Erythroblast (primary cell): ENCODE measurements at regions not wholly inside any gene's neighbourhood (a gene's known extent, or its start where the extent isn't known, plus 50 kb on each side); places are given as distances from the start of the nearest gene placed in this dataset.

Source experiments
- GATA1 ChIP-seq: IDR thresholded peaks from 2 replicates; pipeline ENCODE4 v1.6.1; 2011; ENCODE audit warnings: low read depth, mild to moderate bottlenecking, control low read depth, low read length, moderate library complexity
- POLR2A ChIP-seq: IDR thresholded peaks from 2 replicates; pipeline ENCODE4 v1.6.1; 2011; ENCODE audit warnings: mild to moderate bottlenecking, low read length

DNA sequence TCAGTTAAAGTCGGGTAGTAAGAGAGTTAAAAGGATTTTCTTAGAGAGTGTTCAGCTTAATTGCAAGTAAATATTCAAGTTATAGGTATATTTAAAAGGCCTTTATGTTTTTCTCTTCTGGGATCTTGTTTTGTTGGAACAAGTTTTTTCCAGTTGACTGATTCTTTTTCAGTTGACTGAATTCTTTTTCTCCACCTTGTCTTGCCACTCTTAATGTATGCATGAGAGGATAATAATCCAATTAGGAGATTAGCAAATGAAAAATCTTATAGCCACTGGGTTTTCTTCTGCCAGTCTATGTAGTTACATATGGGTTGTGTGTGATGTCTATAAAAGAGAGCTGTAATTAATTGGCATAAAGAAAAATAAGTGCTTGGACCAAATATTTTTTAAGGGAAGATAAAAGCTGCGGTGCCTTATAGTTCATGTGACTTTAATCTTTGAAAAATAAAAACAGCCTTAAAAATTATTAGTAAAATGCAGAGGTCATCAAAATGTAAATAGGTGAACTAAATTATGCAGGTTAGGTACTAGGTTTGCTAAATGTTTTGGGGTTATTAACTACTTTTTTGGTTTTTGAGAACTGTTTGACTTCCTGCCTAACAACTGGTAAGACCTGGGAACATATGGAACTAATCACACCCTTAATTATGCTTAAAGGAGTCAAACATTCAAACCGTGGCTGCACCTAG lies 367.2 kb downstream of the HTR1B start:
- no peak for TF ChIP-seq POLR2A
- no peak for TF ChIP-seq GATA1
